PC-9 (cell line): ENCODE measurements at regions not wholly inside any gene's neighbourhood (a gene's known extent, or its start where the extent isn't known, plus 50 kb on each side); places are given as distances from the start of the nearest gene placed in this dataset.
"Not testable (repeated sequence)": the region's sequence is repeated elsewhere in the genome, so short reads cannot be mapped to it uniquely, and the experiment has no call there.

Experiments
- BruUV-seq: library from RNA; stranded (reverse); fragments of 400-500 nt; replicated peaks from 2 replicates; lab custom pipeline; 2021; lab: Mats Ljungman, UMichigan
- CTCF ChIA-PET: fragments of 300-600 bp; sonication (Branson Sonifier 250); formaldehyde crosslinking; loops from one replicate; lab custom pipeline; 2022; ENCODE audit warnings: antibody characterized with exemption; lab: Charles Lee
- POLR2A ChIA-PET: fragments of 300-600 bp; sonication (Branson Sonifier 250); formaldehyde crosslinking; loops from one replicate; lab custom pipeline; 2022; ENCODE audit warnings: antibody characterized with exemption; ENCODE audit not compliant: unreplicated experiment; lab: Charles Lee
- DNase-seq, 2 experiments: peaks; one replicate each; pipeline versions ENCODE4 v3.0.0 to v3.0.0-alpha.2; 2015 to 2022; ENCODE audit warnings: mixed read lengths in 1 of 2
- H2AFZ ChIP-seq: fragments of 200-600 bp; sonication (generic); 2 replicates; pipeline ENCODE4 v1.8.1; 2017; ENCODE audit warnings: antibody characterized with exemption
- H3F3A ChIP-seq: fragments of 200-600 bp; sonication (generic); 2 replicates; pipeline ENCODE4 v1.8.1; 2017; ENCODE audit warnings: antibody characterized with exemption, mild to moderate bottlenecking, low read depth; ENCODE audit not compliant: insufficient read depth
- H3K27ac ChIP-seq: fragments of 200-600 bp; sonication (generic); 2 replicates; pipeline ENCODE4 v1.6.1; 2016; ENCODE audit warnings: mixed run types
- H3K27me3 ChIP-seq: fragments of 200-600 bp; sonication (generic); 2 replicates; pipeline ENCODE4 v1.6.1; 2016; ENCODE audit warnings: low read depth, mixed run types; ENCODE audit not compliant: insufficient read depth
- H3K36me3 ChIP-seq: fragments of 200-600 bp; sonication (generic); 2 replicates; pipeline ENCODE4 v1.6.1; 2016; ENCODE audit warnings: low read depth, mixed run types
- H3K4me1 ChIP-seq: fragments of 200-600 bp; sonication (generic); replicated peaks from 2 replicates; pipeline ENCODE4 v1.6.1; 2016; ENCODE audit warnings: mixed run types; ENCODE audit not compliant: insufficient read depth
- H3K4me2 ChIP-seq: fragments of 200-600 bp; sonication (generic); 2 replicates; pipeline ENCODE4 v1.6.1; 2017; ENCODE audit warnings: mixed run types
- H3K4me3 ChIP-seq: fragments of 200-600 bp; sonication (generic); 2 replicates; pipeline ENCODE4 v1.6.1; 2016; ENCODE audit warnings: mixed run types
- H3K79me2 ChIP-seq: fragments of 200-600 bp; sonication (generic); 2 replicates; pipeline ENCODE4 v1.6.1; 2017; ENCODE audit warnings: low read depth, mixed run types
- H3K9me2 ChIP-seq: fragments of 200-600 bp; sonication (generic); 2 replicates; pipeline ENCODE4 v1.8.1; 2017; ENCODE audit warnings: mild to moderate bottlenecking; ENCODE audit not compliant: insufficient read depth
- H3K9me3 ChIP-seq: fragments of 200-600 bp; sonication (generic); 2 replicates; pipeline ENCODE4 v1.8.1; 2016; ENCODE audit warnings: low read depth; ENCODE audit not compliant: insufficient read depth
- H4K20me1 ChIP-seq: fragments of 200-600 bp; sonication (generic); 2 replicates; pipeline ENCODE4 v1.8.1; 2017; ENCODE audit not compliant: insufficient read depth
- CTCF ChIP-seq: fragments of 200-600 bp; sonication (generic); conservative IDR thresholded peaks from 2 replicates; pipeline ENCODE4 v1.6.1; 2017; ENCODE audit warnings: mixed run types, antibody characterized with exemption, mild to moderate bottlenecking, moderate library complexity
- EZH2 ChIP-seq: fragments of 200-600 bp; sonication (generic); IDR thresholded peaks from 2 replicates; pipeline ENCODE4 v1.8.0; 2017; ENCODE audit warnings: antibody characterized with exemption, low read depth
- intact Hi-C: fragments of 100-400 bp; cut with micrococcal nuclease; formaldehyde crosslinking; loops from one replicate; pipeline ENCODE4 v1.10.0; 2022; ENCODE audit not compliant: unreplicated experiment

DNA sequence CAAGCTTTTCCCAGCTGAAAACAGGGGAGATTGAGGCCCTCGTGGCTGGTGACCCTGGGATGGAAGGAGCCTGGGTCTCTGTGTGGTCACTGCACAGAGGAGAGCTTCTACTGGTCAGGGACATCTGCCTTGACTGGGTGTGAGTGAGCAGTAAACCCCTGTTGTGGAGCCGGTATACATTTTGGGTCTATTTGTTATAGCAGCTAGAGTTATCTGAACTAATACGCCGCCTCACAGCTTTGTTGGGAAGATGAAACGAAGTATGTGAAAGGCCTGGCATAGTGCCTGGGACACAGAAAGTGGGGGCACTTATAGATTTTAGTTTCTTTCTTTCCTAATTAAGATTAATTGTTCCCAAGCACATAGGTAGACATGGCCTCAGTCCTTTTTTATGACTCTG is 72.2 kb upstream of the HPCAL1 start:
- Histone ChIP-seq H3K27ac (no peak overlapping the region), H3K79me2 (no peaks in the 10 kb centered on the region), H3K27me3 (no peaks in the 10 kb centered on the region), H3K4me2 (no peak overlapping the region), H3K9me2 (no peaks in the 10 kb centered on the region), H3K9me3 (no peaks in the 10 kb centered on the region), H3F3A (no peaks in the 10 kb centered on the region), H2AFZ (no peak overlapping the region), H3K4me3 (no peak overlapping the region), H3K4me1 (no peaks in the 10 kb centered on the region), H3K36me3 (no peaks in the 10 kb centered on the region), H4K20me1 (no peaks in the 10 kb centered on the region)
- intact Hi-C loops = no loop called here
- BruUV-seq = no TSS peak
- POLR2A ChIA-PET = no interaction called here
- TF ChIP-seq EZH2 (no peak), CTCF (no peak)
- CTCF ChIA-PET = no interaction called here
- DNase-seq = no peak

- H3K4me3 ChIP-seq, H3K4me1 ChIP-seq, H2AFZ ChIP-seq, H3F3A ChIP-seq, H4K20me1 ChIP-seq, intact Hi-C loops, POLR2A ChIA-PET, H3K4me2 ChIP-seq, DNase-seq, H3K27me3 ChIP-seq, H3K36me3 ChIP-seq, H3K27ac ChIP-seq, BruUV-seq, H3K9me2 ChIP-seq, H3K9me3 ChIP-seq, H3K79me2 ChIP-seq, CTCF ChIA-PET: not testable (repeated sequence)
Measured at GRCh38 chr2:10230921-10231320, 71.8 kb upstream of the HPCAL1 start.

- Histone ChIP-seq H3K4me3 (no peak overlapping the region), H3F3A (no peaks in the 10 kb centered on the region), H2AFZ (no peak overlapping the region), H3K79me2 (no peaks in the 10 kb centered on the region), H3K4me2 (no peak overlapping the region), H3K27ac (no peak overlapping the region), H4K20me1 (no peaks in the 10 kb centered on the region), H3K4me1 (no peaks in the 10 kb centered on the region), H3K36me3 (no peaks in the 10 kb centered on the region), H3K9me2 (no peaks in the 10 kb centered on the region), H3K9me3 (no peaks in the 10 kb centered on the region), H3K27me3 (no peaks in the 10 kb centered on the region; the same call in 1 of the 2 replicates)
- TF ChIP-seq EZH2 (no peak), CTCF (no peak)
- no peak for DNase-seq
- ChIA-PET CTCF (no interaction called here), POLR2A (no interaction called here)
- no TSS peak for BruUV-seq
- intact Hi-C loops = no loop called here
Measured at GRCh38 chr2:10231551-10232085, 71.1 kb upstream of the HPCAL1 start.
